ENCODE measurements at regions not wholly inside any gene's neighbourhood (a gene's known extent, or its start where the extent isn't known, plus 50 kb on each side); places are given as distances from the start of the nearest gene placed in this dataset.

- no peak for DNase-seq
Measured at GRCh38 chr11:25901415-25901814, 430.5 kb upstream of the ANO3 start.

- no peak for DNase-seq
Measured at GRCh38 chr11:25902476-25902875, 429.5 kb upstream of the ANO3 start.

- no peak for DNase-seq
Measured at GRCh38 chr11:25908726-25909125, 423.2 kb upstream of the ANO3 start.

- DNase-seq = no peak
Measured at GRCh38 chr11:25910086-25910485, 421.8 kb upstream of the ANO3 start.

DNA sequence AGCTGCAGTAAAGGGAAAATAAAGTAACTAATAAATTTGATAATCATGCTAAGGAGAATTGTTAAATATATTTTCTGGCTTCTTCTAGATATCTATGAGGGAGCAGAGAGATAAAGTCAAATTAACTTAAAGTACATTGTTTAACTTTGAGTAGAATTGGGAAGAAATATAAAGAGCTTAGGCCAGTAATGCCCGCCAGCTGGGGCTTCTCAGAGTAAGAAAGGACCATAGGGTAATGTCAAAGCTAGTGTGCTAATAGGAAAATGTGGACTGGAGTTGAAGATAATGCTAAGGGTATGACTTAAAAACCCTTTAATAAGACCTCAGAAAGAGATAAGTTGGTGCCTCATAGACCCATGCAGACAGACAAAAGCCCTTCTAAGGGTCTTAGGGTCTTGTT, 411.6 kb upstream of the ANO3 start:
- no peak for DNase-seq

- DNase-seq = no peak
Measured at GRCh38 chr11:25924586-25924985, 407.3 kb upstream of the ANO3 start.

DNA sequence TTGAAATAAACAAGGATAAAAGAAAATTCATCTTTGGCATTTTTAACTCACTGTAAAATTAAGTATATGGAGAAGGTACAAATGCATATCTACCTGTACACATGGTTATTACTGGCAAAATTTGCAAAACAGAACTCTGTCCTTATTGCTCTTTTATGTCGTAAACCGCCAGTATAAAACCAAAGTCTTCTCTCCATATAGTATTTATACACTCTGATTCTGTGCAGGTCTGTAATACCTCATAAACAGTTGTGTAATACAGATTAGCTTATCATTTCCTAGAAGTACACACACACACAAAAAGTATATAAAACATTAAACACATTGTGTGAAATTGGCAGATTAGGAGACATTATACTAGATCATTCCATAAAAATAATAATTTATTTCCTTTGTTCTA, 406.6 kb upstream of the ANO3 start:
- DNase-seq = no peak

- DNase-seq = no peak
Measured at GRCh38 chr11:25927411-25927953, 404.4 kb upstream of the ANO3 start.

DNA sequence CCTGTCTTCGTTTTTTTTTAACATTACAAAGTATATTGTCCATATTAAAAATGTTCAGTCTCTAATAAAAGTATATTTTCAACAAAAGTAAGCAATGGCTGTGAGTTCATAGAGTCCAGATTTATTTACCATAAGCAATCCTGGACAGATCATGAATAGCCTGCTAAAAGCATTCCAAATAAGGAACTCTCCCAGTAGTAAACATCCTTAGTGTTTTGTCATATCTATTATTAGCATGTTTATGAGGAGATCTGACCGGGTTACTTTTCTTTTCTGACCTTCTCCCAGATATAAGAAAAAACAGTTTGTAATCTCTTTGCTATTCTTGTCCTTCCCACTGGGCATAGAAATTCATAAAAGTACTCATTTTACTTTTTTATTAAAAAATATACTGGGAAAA, 403.9 kb upstream of the ANO3 start:
- DNase-seq = no peak

GRCh38 chr11:25938952-25939351, 393.0 kb upstream of the ANO3 start:
- DNase-seq = no peak

GRCh38 chr11:25939691-25940090, 392.2 kb upstream of the ANO3 start:
- no peak for DNase-seq

DNA sequence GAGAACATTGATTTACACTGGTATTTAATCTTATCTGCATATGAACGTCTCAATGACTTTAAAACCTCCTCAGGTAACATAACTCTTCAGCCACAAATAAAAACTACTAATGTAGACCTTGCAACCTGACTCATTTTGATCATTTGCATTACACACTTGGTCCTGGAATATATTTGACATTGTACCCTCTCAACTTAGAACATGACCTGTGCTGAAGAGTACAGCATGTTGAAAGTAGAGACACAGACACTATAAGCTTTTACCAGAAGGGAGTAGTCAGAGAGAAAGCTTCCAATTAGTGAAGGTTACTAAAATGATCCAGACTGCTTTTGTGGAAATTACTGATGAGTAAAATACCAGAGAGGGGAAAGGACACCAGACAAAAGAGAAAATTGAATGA, 390.6 kb upstream of the ANO3 start:
- DNase-seq = no peak

DNA sequence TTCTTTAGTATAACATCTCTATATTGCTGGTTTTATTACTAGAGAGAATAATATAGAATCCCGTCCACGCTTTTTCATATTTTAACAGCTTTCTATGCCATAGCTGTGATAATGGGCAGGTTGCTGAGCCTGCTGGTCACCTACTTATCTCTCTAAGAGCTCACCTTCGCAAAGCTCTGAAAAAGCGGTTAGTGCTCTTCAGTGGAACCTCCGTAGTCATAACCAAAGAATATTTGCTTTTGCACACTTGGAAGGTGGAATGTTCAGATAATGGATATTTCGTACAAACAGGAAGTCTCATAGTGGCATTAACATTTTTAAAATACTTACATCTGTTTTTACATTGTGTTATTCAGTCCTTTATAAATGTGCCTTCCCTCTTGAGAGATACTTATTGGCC, 388.9 kb upstream of the ANO3 start:
- no peak for DNase-seq

GRCh38 chr11:25943777-25944661, 387.9 kb upstream of the ANO3 start:
- DNase-seq = no peak

GRCh38 chr11:25949918-25950317, 382.0 kb upstream of the ANO3 start:
- no peak for DNase-seq

DNA sequence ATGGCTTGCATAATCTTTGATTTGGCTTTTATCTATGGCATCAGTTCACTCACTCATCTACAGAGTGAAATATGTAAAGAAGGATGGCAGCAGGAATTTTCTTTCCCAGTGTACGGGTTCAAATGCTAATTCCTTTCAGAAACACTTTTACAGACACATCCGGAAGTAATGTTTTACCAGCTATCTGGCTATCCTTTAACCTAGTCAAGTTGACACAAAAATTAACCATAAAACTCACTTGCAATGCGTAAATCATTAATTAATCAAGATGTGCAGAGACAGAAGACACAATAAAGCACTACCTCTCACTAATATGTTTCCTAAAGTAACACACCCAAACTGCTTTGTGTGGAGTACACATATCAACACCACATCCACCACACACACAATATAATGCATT, 378.9 kb upstream of the ANO3 start:
- no peak for DNase-seq

GRCh38 chr11:25958045-25958444, 373.9 kb upstream of the ANO3 start:
- no peak for DNase-seq

DNA sequence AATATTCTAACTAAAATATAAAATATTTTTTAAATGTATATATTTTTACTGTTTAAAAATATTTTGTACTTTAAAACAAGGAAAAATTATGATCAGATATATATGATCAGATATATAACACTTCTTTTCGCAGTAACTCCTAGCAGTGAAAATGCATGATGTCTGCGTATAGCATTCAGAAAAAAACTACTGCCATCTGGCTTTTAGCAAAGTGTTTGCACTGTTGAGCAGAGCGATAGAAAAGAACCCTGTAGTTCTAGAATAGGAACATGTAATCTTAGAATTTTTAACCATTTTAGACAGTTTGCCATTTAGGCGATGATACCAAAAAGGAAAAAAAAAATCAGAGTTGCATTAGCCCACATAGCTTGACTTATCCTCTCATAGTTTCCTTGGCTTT, 370.4 kb upstream of the ANO3 start:
- DNase-seq = peak; percentile 3

DNA sequence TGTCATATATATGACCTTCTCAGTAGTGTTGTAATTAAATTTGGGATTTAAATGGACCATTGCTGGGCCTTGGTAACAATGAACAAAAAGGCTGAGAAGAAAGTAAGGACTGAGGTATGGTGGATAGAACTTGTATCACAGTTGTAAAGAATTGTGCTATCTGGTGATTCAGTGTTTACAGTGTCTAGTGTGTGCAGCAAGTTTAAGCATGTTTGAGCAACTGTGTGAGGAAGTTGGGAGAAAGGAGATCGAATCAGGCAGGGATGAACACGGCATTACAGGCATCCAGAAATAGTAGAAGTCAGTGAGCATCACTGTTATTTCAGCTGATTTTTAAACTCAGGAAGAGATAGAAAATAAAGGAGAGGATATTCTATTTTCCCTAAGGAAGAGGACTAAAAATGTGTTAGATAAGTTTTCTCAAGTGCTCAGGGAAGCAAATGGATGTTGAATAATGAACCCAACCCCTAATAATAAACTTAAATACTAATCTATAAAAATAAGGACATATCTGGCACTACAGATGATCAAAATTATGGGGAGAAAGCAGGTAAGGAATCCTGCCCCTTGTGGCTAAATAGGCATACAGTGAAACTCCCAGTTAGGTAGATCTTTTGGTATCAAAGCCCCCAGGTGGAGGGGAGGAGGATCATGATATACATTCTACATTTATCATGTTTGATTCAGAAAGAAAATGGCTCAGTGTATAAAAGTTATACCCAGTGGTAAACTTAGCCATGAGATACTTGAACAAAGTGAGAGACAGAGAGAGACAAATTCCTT, 361.0 kb upstream of the ANO3 start:
- DNase-seq = no peak

DNA sequence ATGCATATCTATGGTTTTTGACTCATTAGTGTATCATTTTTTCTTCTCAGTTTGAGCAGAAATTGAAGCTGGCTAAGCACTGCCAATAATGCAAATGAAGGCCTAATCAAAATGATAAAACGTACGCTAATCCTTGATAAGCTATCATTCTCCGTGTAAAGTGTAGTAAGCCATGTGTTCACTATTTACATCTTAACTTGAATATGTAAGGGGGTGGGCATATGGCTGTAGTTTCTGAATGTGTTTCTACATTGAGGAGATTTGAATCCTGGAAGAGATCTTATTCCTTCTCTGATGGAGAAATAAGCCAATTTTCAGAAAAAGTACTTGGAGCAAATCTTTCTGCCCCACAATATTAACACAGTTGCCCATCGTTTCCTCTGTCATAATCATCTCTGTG, 351.8 kb upstream of the ANO3 start:
- no peak for DNase-seq

DNA sequence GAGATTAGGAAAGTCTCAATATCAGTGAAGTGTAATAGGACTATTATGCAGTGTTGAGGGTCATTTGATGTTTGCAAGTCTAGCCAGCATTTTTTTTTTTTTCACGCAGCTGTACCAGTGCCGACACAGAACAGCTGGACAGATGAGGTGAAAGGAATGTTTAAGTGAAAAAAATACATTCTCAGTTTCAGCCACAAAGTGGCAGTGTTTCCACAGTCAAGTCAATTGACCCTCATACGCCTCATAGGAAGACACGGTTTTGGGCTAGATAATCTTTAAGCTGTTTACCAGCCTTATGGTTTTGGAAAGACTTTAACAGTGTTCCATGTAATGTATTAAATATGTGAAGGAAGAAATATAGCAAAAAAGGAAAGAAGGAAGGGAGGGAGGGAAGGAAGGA, 349.9 kb upstream of the ANO3 start:
- peak; percentile 37 for DNase-seq

- no peak for DNase-seq
Measured at GRCh38 chr11:25983280-25983679, 348.6 kb upstream of the ANO3 start.

GRCh38 chr11:25988178-25988577, 343.8 kb upstream of the ANO3 start:
- DNase-seq = no peak

DNA sequence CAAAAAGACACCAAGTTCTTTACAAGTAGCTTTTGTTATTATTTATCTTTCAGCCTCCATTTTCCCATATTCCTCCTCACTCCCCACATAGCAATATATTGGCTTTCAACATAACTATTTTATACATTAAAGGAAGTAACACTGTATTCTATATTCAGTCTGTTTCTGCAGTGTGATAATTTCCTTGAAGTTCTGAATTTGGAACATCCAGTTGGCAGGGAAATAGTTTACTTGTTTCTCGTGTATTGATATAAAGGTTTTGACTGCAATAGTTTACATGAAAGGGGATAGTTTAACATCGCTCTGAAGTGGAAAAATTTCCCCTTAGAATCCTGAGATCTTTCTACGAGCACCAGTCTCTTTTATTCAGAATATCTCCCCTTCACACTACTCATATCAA, 341.5 kb upstream of the ANO3 start:
- no peak for DNase-seq
